G401 (cell line): ENCODE measurements at regions not wholly inside any gene's neighbourhood (a gene's known extent, or its start where the extent isn't known, plus 50 kb on each side); places are given as distances from the start of the nearest gene placed in this dataset.

Experiments used
- DNase-seq: peaks from one replicate; pipeline ENCODE4 v3.0.0-alpha.2; 2015; ENCODE audit warnings: low spot score
- in situ Hi-C: cut with HindIII; loops from 2 replicates; pipeline ENCODE4 v1.10.0; 2016; ENCODE audit warnings: low sequenced_read_pairs, mixed read lengths

DNA sequence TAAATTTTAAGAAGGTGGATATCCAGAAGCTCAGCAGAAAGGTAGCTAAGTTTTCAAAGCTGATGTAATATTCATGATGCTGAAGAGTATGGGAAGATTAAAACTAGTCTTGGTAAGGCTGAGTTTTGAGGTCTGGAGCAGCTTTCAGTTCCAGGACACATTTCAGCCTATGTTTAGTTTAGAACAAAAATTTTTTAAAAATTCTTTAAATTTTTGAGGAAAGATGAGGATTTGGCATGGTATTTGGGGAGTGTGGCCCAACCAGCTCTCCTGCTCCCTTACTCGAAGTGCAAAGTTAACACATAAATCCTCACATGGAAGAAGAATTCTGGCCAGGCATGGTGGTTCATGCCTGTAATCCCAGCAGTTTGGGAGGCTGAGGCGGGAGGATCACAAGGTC, 1039.1 kb downstream of the NAALADL2 start:
- in situ Hi-C loops = no loop called here
- DNase-seq = no peak

- in situ Hi-C loops = no loop called here
- DNase-seq = no peak
Observed at GRCh38 chr3:175896655-175897054, 1037.5 kb downstream of the NAALADL2 start.

DNA sequence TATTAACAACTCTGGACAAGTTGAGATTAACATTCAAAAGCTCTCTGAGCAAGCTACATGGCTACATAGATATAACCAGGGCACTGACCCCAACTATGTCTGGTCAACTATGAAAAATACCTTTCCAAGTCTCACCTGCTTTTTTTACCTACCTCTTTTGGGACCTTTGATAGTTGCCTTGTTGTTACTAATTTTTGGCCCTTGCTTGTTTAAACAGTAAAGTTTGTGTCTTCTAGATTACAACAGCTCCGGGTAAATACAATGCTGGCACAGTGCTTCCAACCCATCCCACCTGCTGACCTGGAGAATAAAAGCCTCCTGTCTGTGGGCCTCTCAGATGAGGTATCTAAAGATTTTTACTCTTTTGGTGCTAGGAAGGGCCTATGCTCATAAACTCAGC, 1036.6 kb downstream of the NAALADL2 start:
- DNase-seq = no peak
- in situ Hi-C loops = no loop called here

- no peak for DNase-seq
- in situ Hi-C loops = no loop called here
Observed at GRCh38 chr3:175893566-175893965, 1034.4 kb downstream of the NAALADL2 start.

- no peak for DNase-seq
- in situ Hi-C loops = no loop called here
Observed at GRCh38 chr3:175890066-175890465, 1030.9 kb downstream of the NAALADL2 start.

- in situ Hi-C loops = no loop called here
- no peak for DNase-seq
Observed at GRCh38 chr3:175885231-175885766, 1026.2 kb downstream of the NAALADL2 start.

DNA sequence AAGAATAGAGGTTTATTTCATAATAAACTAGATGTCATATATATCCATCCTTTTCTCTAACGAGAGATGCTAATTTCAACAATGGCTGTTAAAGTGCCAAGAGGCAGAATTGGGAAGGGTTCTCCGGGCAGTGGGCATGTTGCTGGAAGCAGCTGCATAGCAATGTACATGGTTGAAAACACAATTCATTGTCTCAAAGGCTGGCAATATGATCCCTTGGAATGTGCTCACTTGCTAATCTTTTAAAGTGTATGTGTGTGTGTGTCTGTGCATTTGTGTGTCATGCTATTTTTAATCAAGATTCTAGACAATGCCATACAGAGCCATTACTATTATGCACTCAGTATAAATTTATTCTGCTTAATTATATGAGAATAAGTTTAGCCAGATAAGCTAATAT, 1020.3 kb downstream of the NAALADL2 start:
- no peak for DNase-seq
- in situ Hi-C loops = no loop called here

DNA sequence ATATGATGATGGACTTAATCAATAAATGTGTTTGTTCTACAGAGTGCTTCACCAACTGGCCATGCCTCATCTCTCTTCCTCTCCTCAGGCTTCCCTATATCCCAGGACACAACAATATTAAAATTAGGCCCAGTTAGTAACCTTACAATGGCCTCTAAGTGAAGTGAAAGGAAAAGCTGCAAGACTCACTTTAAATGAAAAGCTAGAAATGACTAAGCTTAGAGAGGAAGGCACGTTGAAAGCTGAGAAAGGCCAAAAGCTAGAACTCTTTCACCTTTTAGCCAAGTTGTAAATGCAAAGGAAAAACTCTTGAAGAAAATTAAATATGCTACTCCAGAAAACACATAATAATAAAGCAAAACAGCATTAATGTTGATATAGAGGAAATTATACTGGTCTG, 1010.3 kb downstream of the NAALADL2 start:
- DNase-seq = no peak
- in situ Hi-C loops = no loop called here

DNA sequence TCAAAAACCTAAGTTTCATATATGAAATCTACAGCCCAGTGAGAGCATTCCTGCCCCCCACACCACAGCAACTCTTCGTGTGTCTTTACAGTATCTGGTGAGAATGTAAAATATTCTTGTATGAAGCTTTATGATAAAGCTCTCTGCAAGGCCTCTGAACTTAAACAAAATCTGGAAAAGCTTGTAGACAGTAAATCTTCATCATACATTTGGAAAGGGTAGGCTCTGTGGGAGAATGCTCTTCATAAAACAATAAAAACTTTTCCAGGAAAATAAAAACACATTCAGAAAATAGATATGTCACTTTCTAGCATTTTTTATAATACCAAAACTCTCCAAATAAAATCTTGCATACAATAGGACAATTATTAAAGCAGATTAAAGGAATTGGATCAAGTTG, 1009.5 kb downstream of the NAALADL2 start:
- in situ Hi-C loops = no loop called here
- no peak for DNase-seq

DNA sequence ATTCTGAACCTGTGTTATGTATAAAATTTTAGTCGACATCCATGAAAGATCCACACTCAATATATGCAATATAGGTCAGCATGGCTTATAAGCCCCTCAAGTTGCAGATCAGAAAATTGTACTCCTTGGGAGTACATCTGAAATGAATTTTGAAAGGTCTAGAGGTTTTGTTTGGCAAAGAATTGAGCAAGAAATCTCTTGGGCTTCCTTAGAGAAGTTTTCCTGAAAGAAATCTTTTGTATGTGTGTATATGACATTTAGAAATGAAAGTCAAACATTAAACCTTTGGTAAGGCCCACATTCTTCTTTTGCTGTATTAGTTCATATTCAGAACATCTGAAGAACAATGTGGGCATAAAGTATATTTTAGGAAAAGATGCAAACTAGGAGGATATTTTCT, 1006.6 kb downstream of the NAALADL2 start:
- no peak for DNase-seq

GRCh38 chr3:175861916-175862315, 1002.8 kb downstream of the NAALADL2 start:
- no peak for DNase-seq
- in situ Hi-C loops = no loop called here

More for the DNA sequence above, 1006.6 kb downstream of the NAALADL2 start:
- in situ Hi-C loops = no loop called here
